GM23338 (cell line): ENCODE measurements at regions not wholly inside any gene's neighbourhood (a gene's known extent, or its start where the extent isn't known, plus 50 kb on each side); places are given as distances from the start of the nearest gene placed in this dataset.

Source experiments
- ATAC-seq: fragments of 200-7000 bp; cut with Tn5 transposase; 3 replicates; pipeline ENCODE4 v1.9.1; 2020
- DNase-seq: peaks from one replicate; pipeline ENCODE4 v3.0.0-alpha.2; 2015; ENCODE audit warnings: low spot score
- H2AFZ ChIP-seq: fragments of 200-600 bp; sonication (generic); 2 replicates; pipeline ENCODE4 v1.8.0; 2016; ENCODE audit warnings: antibody characterized with exemption, mild to moderate bottlenecking, moderate library complexity
- H3F3A ChIP-seq: fragments of 200-600 bp; sonication (generic); replicated peaks from 2 replicates; pipeline ENCODE4 v1.8.0; 2017; ENCODE audit warnings: antibody characterized with exemption, mixed run types, low read depth
- H3K27ac ChIP-seq: fragments of 200-600 bp; sonication (generic); 2 replicates; pipeline ENCODE4 v1.6.1; 2016; ENCODE audit warnings: low read depth
- H3K27me3 ChIP-seq: fragments of 200-600 bp; sonication (generic); 2 replicates; pipeline ENCODE4 v1.8.0; 2016; ENCODE audit warnings: mild to moderate bottlenecking, mixed run types, moderate library complexity; ENCODE audit not compliant: insufficient read depth
- H3K36me3 ChIP-seq: fragments of 200-600 bp; sonication (generic); 2 replicates; pipeline ENCODE4 v1.8.0; 2016; ENCODE audit warnings: mild to moderate bottlenecking; ENCODE audit not compliant: insufficient read depth
- H3K4me1 ChIP-seq: fragments of 200-600 bp; sonication (generic); 2 replicates; pipeline ENCODE4 v1.8.0; 2016; ENCODE audit warnings: mild to moderate bottlenecking, moderate library complexity; ENCODE audit not compliant: insufficient read depth
- H3K4me2 ChIP-seq: fragments of 200-600 bp; sonication (generic); 2 replicates; pipeline ENCODE4 v1.7.1; 2017; ENCODE audit warnings: mixed run types
- H3K4me3 ChIP-seq: fragments of 200-600 bp; sonication (generic); 2 replicates; pipeline ENCODE4 v1.6.1; 2016; ENCODE audit warnings: mixed run types
- H3K79me2 ChIP-seq: fragments of 200-600 bp; sonication (generic); replicated peaks from 2 replicates; pipeline ENCODE4 v1.8.0; 2017; ENCODE audit warnings: mild to moderate bottlenecking; ENCODE audit not compliant: insufficient read depth
- H3K9me2 ChIP-seq: fragments of 200-600 bp; sonication (generic); 2 replicates; pipeline ENCODE4 v1.8.0; 2017; ENCODE audit not compliant: insufficient read depth
- H4K20me1 ChIP-seq: fragments of 200-600 bp; sonication (generic); replicated peaks from 2 replicates; pipeline ENCODE4 v1.8.0; 2017; ENCODE audit warnings: mild to moderate bottlenecking; ENCODE audit not compliant: insufficient read depth
- H3K27ac Mint-ChIP-seq: 2 replicates; pipeline ENCODE4 v1.8.0; 2020; ENCODE audit warnings: inconsistent platforms, mild to moderate bottlenecking, moderate library complexity, mixed read lengths
- H3K27me3 Mint-ChIP-seq: 3 replicates; pipeline ENCODE4 v1.8.0; 2022; ENCODE audit warnings: low read depth, mild to moderate bottlenecking, moderate library complexity, mixed read lengths, inconsistent platforms; ENCODE audit not compliant: insufficient read depth, poor library complexity
- H3K36me3 Mint-ChIP-seq: 3 replicates; pipeline ENCODE4 v1.8.0; 2021; ENCODE audit warnings: low read depth, mild to moderate bottlenecking, inconsistent platforms, moderate library complexity, mixed read lengths
- H3K4me1 Mint-ChIP-seq: 3 replicates; pipeline ENCODE4 v1.8.0; 2020; ENCODE audit warnings: mild to moderate bottlenecking, inconsistent platforms, mixed read lengths
- H3K4me3 Mint-ChIP-seq: 3 replicates; pipeline ENCODE4 v1.8.0; 2021; ENCODE audit warnings: moderate library complexity, mild to moderate bottlenecking, inconsistent platforms, mixed read lengths
- H3K9me3 Mint-ChIP-seq: 3 replicates; pipeline ENCODE4 v1.8.0; 2020; ENCODE audit warnings: moderate library complexity, mild to moderate bottlenecking, inconsistent platforms, mixed read lengths
- CREB1 ChIP-seq: fragments of 250-450 bp; sonication (Bioruptor Pico); IDR thresholded peaks from 2 replicates; pipeline ENCODE4 v1.5.0; 2020; ENCODE audit warnings: low read depth, mild to moderate bottlenecking, moderate library complexity
- ETS1 ChIP-seq: IDR thresholded peaks from 2 replicates; pipeline ENCODE4 v1.6.1; 2016; ENCODE audit warnings: antibody characterized with exemption
- EZH2 ChIP-seq: fragments of 200-600 bp; sonication (generic); IDR thresholded peaks from one replicate; pipeline ENCODE4 v1.8.0; 2017; ENCODE audit warnings: antibody characterized with exemption, mild to moderate bottlenecking, low read depth; ENCODE audit not compliant: unreplicated experiment
- EZH2phosphoT487 ChIP-seq: fragments of 200-600 bp; sonication (generic); IDR thresholded peaks from one replicate; pipeline ENCODE4 v1.8.1; 2018; ENCODE audit warnings: antibody characterized with exemption; ENCODE audit not compliant: unreplicated experiment
- JUNB ChIP-seq: IDR thresholded peaks from one replicate; pipeline ENCODE4 v1.6.1; 2016; ENCODE audit warnings: antibody characterized with exemption; ENCODE audit not compliant: unreplicated experiment
- NANOG ChIP-seq: IDR thresholded peaks from 2 replicates; pipeline ENCODE4 v1.6.1; 2016; ENCODE audit warnings: antibody characterized with exemption, borderline replicate concordance
- POLR2AphosphoS5 ChIP-seq: IDR thresholded peaks from 2 replicates; pipeline ENCODE4 v1.6.1; 2016; ENCODE audit warnings: antibody characterized with exemption, low read depth
- REST ChIP-seq: IDR thresholded peaks from one replicate; pipeline ENCODE4 v1.6.1; 2018; ENCODE audit warnings: antibody characterized with exemption; ENCODE audit not compliant: unreplicated experiment
- STAT1 ChIP-seq: IDR thresholded peaks from one replicate; pipeline ENCODE4 v1.6.1; 2016; ENCODE audit warnings: antibody characterized with exemption; ENCODE audit not compliant: unreplicated experiment
- ZNF114 ChIP-seq: fragments of 250-450 bp; sonication (Bioruptor Pico); IDR thresholded peaks from 2 replicates; pipeline ENCODE4 v1.5.0; 2020; ENCODE audit warnings: mild to moderate bottlenecking, moderate library complexity
- ZNF331 ChIP-seq: fragments of 250-450 bp; sonication (Bioruptor Pico); IDR thresholded peaks from 2 replicates; pipeline ENCODE4 v1.5.0; 2020; ENCODE audit warnings: low read depth, mild to moderate bottlenecking, moderate library complexity
- TF ChIP-seq, protein P1 (sequence below), 2 experiments: fragments of 200-600 bp in 1 of 2; sonication (generic) in 1 of 2; conservative IDR thresholded peaks; 2 replicates each; pipeline versions ENCODE4 v1.5.1 to v1.6.1; 2016 to 2017; ENCODE audit warnings: antibody characterized with exemption in 2 of 2, low read depth in 2 of 2, mild to moderate bottlenecking in 2 of 2, moderate library complexity in 1 of 2
- TF ChIP-seq, protein P2 (sequence below): fragments of 250-450 bp; sonication (Bioruptor Pico); IDR thresholded peaks from 2 replicates; pipeline ENCODE4 v1.5.0; 2020; ENCODE audit warnings: mild to moderate bottlenecking, moderate library complexity

DNA sequence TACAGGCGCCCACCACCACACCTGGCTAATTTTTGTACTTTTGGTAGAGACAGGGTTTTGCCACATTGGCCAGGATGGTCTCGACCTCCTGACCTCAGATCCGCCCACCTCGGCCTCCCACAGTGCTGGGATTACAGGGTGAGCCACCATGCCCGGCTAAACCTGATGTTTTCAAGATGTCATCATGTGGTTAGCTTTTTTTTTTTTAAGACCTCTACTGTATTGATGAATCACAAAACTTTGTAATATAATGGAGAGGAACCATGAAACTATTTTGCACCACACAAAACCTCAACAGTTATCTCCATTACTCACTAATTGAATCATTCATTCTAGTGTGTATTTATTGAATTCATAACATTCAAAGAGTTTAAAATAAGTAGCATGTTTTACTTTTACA, 94.7 kb upstream of the NEIL3 start:
- Histone ChIP-seq H2AFZ (no peak overlapping the region), H3K27me3 (no peaks in the 10 kb centered on the region), H3K4me1 (peaks cover 10% of the 10 kb centered on the region), H3K27ac (no peak overlapping the region), H3K79me2 (no peaks in the 10 kb centered on the region), H3K36me3 (no peaks in the 10 kb centered on the region), H4K20me1 (no peaks in the 10 kb centered on the region), H3F3A (no peaks in the 10 kb centered on the region), H3K9me2 (no peaks in the 10 kb centered on the region), H3K4me2 (no peak overlapping the region), H3K4me3 (no peak overlapping the region)
- DNase-seq, result no peak
- no peaks in the 10 kb centered on the region for H3K36me3 Mint-ChIP-seq
- TF ChIP-seq CREB1, result no peak
- TF ChIP-seq EZH2phosphoT487, result no peak
- no peak for TF ChIP-seq ZNF114 (CRISPR knock-in tag)
- no peak for TF ChIP-seq POLR2AphosphoS5
- no peak for TF ChIP-seq REST
- TF ChIP-seq ETS1, result no peak
- TF ChIP-seq JUNB, result no peak
- TF ChIP-seq STAT1, result no peak
- TF ChIP-seq, protein P1, sequence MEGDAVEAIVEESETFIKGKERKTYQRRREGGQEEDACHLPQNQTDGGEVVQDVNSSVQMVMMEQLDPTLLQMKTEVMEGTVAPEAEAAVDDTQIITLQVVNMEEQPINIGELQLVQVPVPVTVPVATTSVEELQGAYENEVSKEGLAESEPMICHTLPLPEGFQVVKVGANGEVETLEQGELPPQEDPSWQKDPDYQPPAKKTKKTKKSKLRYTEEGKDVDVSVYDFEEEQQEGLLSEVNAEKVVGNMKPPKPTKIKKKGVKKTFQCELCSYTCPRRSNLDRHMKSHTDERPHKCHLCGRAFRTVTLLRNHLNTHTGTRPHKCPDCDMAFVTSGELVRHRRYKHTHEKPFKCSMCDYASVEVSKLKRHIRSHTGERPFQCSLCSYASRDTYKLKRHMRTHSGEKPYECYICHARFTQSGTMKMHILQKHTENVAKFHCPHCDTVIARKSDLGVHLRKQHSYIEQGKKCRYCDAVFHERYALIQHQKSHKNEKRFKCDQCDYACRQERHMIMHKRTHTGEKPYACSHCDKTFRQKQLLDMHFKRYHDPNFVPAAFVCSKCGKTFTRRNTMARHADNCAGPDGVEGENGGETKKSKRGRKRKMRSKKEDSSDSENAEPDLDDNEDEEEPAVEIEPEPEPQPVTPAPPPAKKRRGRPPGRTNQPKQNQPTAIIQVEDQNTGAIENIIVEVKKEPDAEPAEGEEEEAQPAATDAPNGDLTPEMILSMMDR (conservative IDR thresholded peaks at IDR 0.05; ENCODE audit: low read depth in 2 of 2), result no peak
- TF ChIP-seq ZNF331 (CRISPR knock-in tag), result no peak
- TF ChIP-seq EZH2, result no peak
- TF ChIP-seq, protein P2, sequence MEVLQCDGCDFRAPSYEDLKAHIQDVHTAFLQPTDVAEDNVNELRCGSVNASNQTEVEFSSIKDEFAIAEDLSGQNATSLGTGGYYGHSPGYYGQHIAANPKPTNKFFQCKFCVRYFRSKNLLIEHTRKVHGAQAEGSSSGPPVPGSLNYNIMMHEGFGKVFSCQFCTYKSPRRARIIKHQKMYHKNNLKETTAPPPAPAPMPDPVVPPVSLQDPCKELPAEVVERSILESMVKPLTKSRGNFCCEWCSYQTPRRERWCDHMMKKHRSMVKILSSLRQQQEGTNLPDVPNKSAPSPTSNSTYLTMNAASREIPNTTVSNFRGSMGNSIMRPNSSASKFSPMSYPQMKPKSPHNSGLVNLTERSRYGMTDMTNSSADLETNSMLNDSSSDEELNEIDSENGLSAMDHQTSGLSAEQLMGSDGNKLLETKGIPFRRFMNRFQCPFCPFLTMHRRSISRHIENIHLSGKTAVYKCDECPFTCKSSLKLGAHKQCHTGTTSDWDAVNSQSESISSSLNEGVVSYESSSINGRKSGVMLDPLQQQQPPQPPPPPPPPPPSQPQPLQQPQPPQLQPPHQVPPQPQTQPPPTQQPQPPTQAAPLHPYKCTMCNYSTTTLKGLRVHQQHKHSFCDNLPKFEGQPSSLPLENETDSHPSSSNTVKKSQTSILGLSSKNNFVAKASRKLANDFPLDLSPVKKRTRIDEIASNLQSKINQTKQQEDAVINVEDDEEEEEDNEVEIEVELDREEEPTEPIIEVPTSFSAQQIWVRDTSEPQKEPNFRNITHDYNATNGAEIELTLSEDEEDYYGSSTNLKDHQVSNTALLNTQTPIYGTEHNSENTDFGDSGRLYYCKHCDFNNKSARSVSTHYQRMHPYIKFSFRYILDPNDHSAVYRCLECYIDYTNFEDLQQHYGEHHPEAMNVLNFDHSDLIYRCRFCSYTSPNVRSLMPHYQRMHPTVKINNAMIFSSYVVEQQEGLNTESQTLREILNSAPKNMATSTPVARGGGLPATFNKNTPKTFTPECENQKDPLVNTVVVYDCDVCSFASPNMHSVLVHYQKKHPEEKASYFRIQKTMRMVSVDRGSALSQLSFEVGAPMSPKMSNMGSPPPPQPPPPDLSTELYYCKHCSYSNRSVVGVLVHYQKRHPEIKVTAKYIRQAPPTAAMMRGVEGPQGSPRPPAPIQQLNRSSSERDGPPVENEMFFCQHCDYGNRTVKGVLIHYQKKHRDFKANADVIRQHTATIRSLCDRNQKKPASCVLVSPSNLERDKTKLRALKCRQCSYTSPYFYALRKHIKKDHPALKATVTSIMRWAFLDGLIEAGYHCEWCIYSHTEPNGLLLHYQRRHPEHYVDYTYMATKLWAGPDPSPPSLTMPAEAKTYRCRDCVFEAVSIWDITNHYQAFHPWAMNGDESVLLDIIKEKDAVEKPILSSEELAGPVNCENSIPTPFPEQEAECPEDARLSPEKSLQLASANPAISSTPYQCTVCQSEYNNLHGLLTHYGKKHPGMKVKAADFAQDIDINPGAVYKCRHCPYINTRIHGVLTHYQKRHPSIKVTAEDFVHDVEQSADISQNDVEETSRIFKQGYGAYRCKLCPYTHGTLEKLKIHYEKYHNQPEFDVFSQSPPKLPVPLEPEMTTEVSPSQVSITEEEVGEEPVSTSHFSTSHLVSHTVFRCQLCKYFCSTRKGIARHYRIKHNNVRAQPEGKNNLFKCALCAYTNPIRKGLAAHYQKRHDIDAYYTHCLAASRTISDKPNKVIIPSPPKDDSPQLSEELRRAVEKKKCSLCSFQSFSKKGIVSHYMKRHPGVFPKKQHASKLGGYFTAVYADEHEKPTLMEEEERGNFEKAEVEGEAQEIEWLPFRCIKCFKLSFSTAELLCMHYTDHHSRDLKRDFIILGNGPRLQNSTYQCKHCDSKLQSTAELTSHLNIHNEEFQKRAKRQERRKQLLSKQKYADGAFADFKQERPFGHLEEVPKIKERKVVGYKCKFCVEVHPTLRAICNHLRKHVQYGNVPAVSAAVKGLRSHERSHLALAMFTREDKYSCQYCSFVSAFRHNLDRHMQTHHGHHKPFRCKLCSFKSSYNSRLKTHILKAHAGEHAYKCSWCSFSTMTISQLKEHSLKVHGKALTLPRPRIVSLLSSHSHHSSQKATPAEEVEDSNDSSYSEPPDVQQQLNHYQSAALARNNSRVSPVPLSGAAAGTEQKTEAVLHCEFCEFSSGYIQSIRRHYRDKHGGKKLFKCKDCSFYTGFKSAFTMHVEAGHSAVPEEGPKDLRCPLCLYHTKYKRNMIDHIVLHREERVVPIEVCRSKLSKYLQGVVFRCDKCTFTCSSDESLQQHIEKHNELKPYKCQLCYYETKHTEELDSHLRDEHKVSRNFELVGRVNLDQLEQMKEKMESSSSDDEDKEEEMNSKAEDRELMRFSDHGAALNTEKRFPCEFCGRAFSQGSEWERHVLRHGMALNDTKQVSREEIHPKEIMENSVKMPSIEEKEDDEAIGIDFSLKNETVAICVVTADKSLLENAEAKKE (CRISPR knock-in tag), result no peak
- TF ChIP-seq NANOG, result no peak
- no peak for ATAC-seq
- no peaks in the 10 kb centered on the region for H3K27me3 Mint-ChIP-seq
- H3K27ac Mint-ChIP-seq, result no peak overlapping the region
- no peak overlapping the region for H3K4me3 Mint-ChIP-seq
- H3K9me3 Mint-ChIP-seq, result no peaks in the 10 kb centered on the region; the same call in 2 of the 3 replicates
- H3K4me1 Mint-ChIP-seq, result peaks cover 10% of the 10 kb centered on the region
